Naive thymus-derived CD4-positive, alpha-beta T cell (primary cell): ENCODE measurements at regions not wholly inside any gene's neighbourhood (a gene's known extent, or its start where the extent isn't known, plus 50 kb on each side); places are given as distances from the start of the nearest gene placed in this dataset.
"Not testable (repeated sequence)": the region's sequence is repeated elsewhere in the genome, so short reads cannot be mapped to it uniquely, and the experiment has no call there.

Experiments used
- ATAC-seq: fragments of 150-1000 bp; cut with Tn5 transposase; 2 replicates; pipeline ENCODE4 v1.10.0; 2021; ENCODE audit warnings: mild to moderate bottlenecking, moderate library complexity
- CTCF ChIA-PET: fragments of 350-600 bp; sonication (Branson Sonifier 250); formaldehyde crosslinking; loops from one replicate; lab custom pipeline; 2021; ENCODE audit warnings: antibody characterized with exemption; lab: Charles Lee
- POLR2A ChIA-PET: fragments of 350-600 bp; sonication (Branson Sonifier 250); formaldehyde crosslinking; loops from one replicate; lab custom pipeline; 2021; ENCODE audit warnings: antibody characterized with exemption, inconsistent platforms; lab: Charles Lee
- DNase-seq, 9 donors: peaks; one replicate each; pipeline versions ENCODE4 v3.0.0 to v3.0.0-alpha.2; 2020 to 2022; ENCODE audit warnings: mixed read lengths in 1 of 9
- H3K27ac ChIP-seq: one replicate; pipeline ENCODE4 v1.7.0; 2013; ENCODE audit warnings: mild to moderate bottlenecking, low read depth, low read length, moderate library complexity
- H3K27me3 ChIP-seq, 2 donors: one replicate each; pipeline ENCODE4 v1.7.0; 2013; ENCODE audit warnings: low read length in 2 of 2, mild to moderate bottlenecking in 2 of 2, moderate library complexity in 2 of 2; ENCODE audit not compliant: control insufficient read depth in 2 of 2, insufficient read depth in 2 of 2
- H3K36me3 ChIP-seq, 3 experiments: 1 replicate in 2 of 3; 2 replicates in 1 of 3; pipeline ENCODE4 v1.7.0; 2013; ENCODE audit warnings: low read length in 3 of 3, mild to moderate bottlenecking in 3 of 3, moderate library complexity in 1 of 3; ENCODE audit not compliant: insufficient read depth in 3 of 3, control insufficient read depth in 2 of 3
- H3K4me1 ChIP-seq, 2 donors: one replicate each; pipeline ENCODE4 v1.7.0; 2013; ENCODE audit warnings: low read length in 2 of 2, mild to moderate bottlenecking in 2 of 2, moderate library complexity in 1 of 2; ENCODE audit not compliant: control insufficient read depth in 2 of 2, insufficient read depth in 2 of 2
- H3K4me3 ChIP-seq: 2 replicates; pipeline ENCODE4 v1.7.0; 2013; ENCODE audit warnings: mild to moderate bottlenecking, low read length
- H3K9me3 ChIP-seq, 3 experiments: 1 replicate in 2 of 3; 2 replicates in 1 of 3; pipeline ENCODE4 v1.7.0; 2013; ENCODE audit warnings: low read length in 3 of 3; ENCODE audit not compliant: control insufficient read depth in 2 of 3
- H3K27ac Mint-ChIP-seq, 9 donors: one replicate each; pipeline ENCODE4 v1.8.0; 2020 to 2022; ENCODE audit warnings: mixed read lengths in 9 of 9, mild to moderate bottlenecking in 8 of 9, moderate library complexity in 5 of 9, inconsistent platforms in 2 of 9
- H3K27me3 Mint-ChIP-seq, 5 donors: one replicate each; pipeline ENCODE4 v1.8.0; 2021 to 2022; ENCODE audit warnings: mixed read lengths in 5 of 5, mild to moderate bottlenecking in 1 of 5
- H3K36me3 Mint-ChIP-seq, 5 donors: one replicate each; pipeline ENCODE4 v1.8.0; 2020 to 2022; ENCODE audit warnings: mixed read lengths in 5 of 5, mild to moderate bottlenecking in 3 of 5, inconsistent platforms in 1 of 5
- H3K4me1 Mint-ChIP-seq, 7 donors: one replicate each; pipeline ENCODE4 v1.8.0; 2020 to 2022; ENCODE audit warnings: mixed read lengths in 7 of 7, mild to moderate bottlenecking in 3 of 7, inconsistent platforms in 1 of 7
- H3K4me3 Mint-ChIP-seq, 10 donors: one replicate each; pipeline ENCODE4 v1.8.0; 2020 to 2022; ENCODE audit warnings: mild to moderate bottlenecking in 10 of 10, mixed read lengths in 10 of 10, moderate library complexity in 6 of 10, inconsistent platforms in 2 of 10
- H3K9me3 Mint-ChIP-seq, 11 donors: one replicate each; pipeline ENCODE4 v1.8.0; 2020 to 2022; ENCODE audit warnings: mixed read lengths in 11 of 11, mild to moderate bottlenecking in 4 of 11, inconsistent platforms in 1 of 11, moderate library complexity in 1 of 11
- intact Hi-C, 2 donors: fragments of 100-400 bp; cut with micrococcal nuclease; formaldehyde crosslinking; loops; one replicate each; pipeline ENCODE4 v1.15.1; 2023

- CTCF ChIA-PET, H3K36me3 ChIP-seq, H3K27me3 Mint-ChIP-seq, H3K4me3 ChIP-seq, POLR2A ChIA-PET, H3K27ac ChIP-seq, intact Hi-C loops, H3K4me1 ChIP-seq, DNase-seq, ATAC-seq, H3K4me3 Mint-ChIP-seq, H3K27ac Mint-ChIP-seq, H3K4me1 Mint-ChIP-seq, H3K36me3 Mint-ChIP-seq, H3K9me3 ChIP-seq, H3K27me3 ChIP-seq: not testable (repeated sequence)
- H3K9me3 Mint-ChIP-seq: peaks cover 2 to 29% (median 13%) of the 10 kb centered on the region in 11 donors
These were observed 267.4 kb downstream of the ZWINT start for GRCh38 chr10:56093645-56094044.

- intact Hi-C loops: no loop called here
- Histone ChIP-seq H3K4me3 (no peak overlapping the region), H3K9me3 (no peaks in the 10 kb centered on the region), H3K27me3 (no peaks in the 10 kb centered on the region), H3K27ac (no peak overlapping the region), H3K4me1 (no peaks in the 10 kb centered on the region), H3K36me3 (no peaks in the 10 kb centered on the region)
- H3K4me3 Mint-ChIP-seq: no peak overlapping the region
- ATAC-seq: no peak
- H3K27ac Mint-ChIP-seq: no peak overlapping the region
- DNase-seq: no peak
- H3K9me3 Mint-ChIP-seq: peaks cover 2 to 35% (median 16%) of the 10 kb centered on the region in 11 donors
- peaks cover 0 to 4% (median 0%) of the 10 kb centered on the region in 5 donors for H3K36me3 Mint-ChIP-seq
- H3K27me3 Mint-ChIP-seq: no peaks in the 10 kb centered on the region
- CTCF ChIA-PET: no interaction called here
- POLR2A ChIA-PET: no interaction called here
- H3K4me1 Mint-ChIP-seq: no peaks in the 10 kb centered on the region
These were observed 269.2 kb downstream of the ZWINT start for GRCh38 chr10:56091872-56092271.

GRCh38 chr10:56090914-56091540 is 270.0 kb downstream of the ZWINT start:
- Mint-ChIP-seq H3K27me3 (no peaks in the 10 kb centered on the region), H3K36me3 (peaks cover 0 to 4% (median 0%) of the 10 kb centered on the region in 5 donors), H3K4me3 (no peak overlapping the region), H3K9me3 (peaks cover 2 to 33% (median 12%) of the 10 kb centered on the region in 11 donors), H3K4me1 (no peaks in the 10 kb centered on the region), H3K27ac (no peak overlapping the region)
- H3K4me1 ChIP-seq: no peaks in the 10 kb centered on the region
- H3K27me3 ChIP-seq: no peaks in the 10 kb centered on the region
- DNase-seq: no peak
- ChIA-PET POLR2A (no interaction called here), CTCF (no interaction called here)
- no peaks in the 10 kb centered on the region for H3K9me3 ChIP-seq
- H3K36me3 ChIP-seq: no peaks in the 10 kb centered on the region
- no peak for ATAC-seq
- intact Hi-C loops: no loop called here
- H3K27ac ChIP-seq: no peak overlapping the region
- no peak overlapping the region for H3K4me3 ChIP-seq

GRCh38 chr10:56085406-56086122 is 275.5 kb downstream of the ZWINT start:
- H3K4me3 ChIP-seq: no peak overlapping the region
- CTCF ChIA-PET: no interaction called here
- H3K9me3 ChIP-seq: no peaks in the 10 kb centered on the region
- H3K27ac Mint-ChIP-seq: no peak overlapping the region
- POLR2A ChIA-PET: no interaction called here
- no peaks in the 10 kb centered on the region for H3K4me1 ChIP-seq
- H3K27ac ChIP-seq: no peak overlapping the region
- H3K27me3 ChIP-seq: no peaks in the 10 kb centered on the region
- H3K9me3 Mint-ChIP-seq: peaks cover 0 to 36% (median 10%) of the 10 kb centered on the region in 11 donors
- H3K36me3 Mint-ChIP-seq: no peaks in the 10 kb centered on the region
- H3K4me1 Mint-ChIP-seq: no peaks in the 10 kb centered on the region
- H3K27me3 Mint-ChIP-seq: no peaks in the 10 kb centered on the region
- H3K4me3 Mint-ChIP-seq: no peak overlapping the region
- H3K36me3 ChIP-seq: no peaks in the 10 kb centered on the region
- DNase-seq (no peak), ATAC-seq (no peak)
- intact Hi-C loops: no loop called here

GRCh38 chr10:56082169-56082568 is 278.9 kb downstream of the ZWINT start:
- no peak overlapping the region for H3K27ac Mint-ChIP-seq
- no peaks in the 10 kb centered on the region for H3K27me3 Mint-ChIP-seq
- ChIA-PET CTCF (no interaction called here), POLR2A (no interaction called here)
- H3K36me3 ChIP-seq: no peaks in the 10 kb centered on the region
- H3K9me3 ChIP-seq: no peaks in the 10 kb centered on the region
- no peaks in the 10 kb centered on the region for H3K27me3 ChIP-seq
- no peak overlapping the region for H3K4me3 ChIP-seq
- H3K4me3 Mint-ChIP-seq: no peak overlapping the region
- H3K27ac ChIP-seq: no peak overlapping the region
- H3K4me1 ChIP-seq: no peaks in the 10 kb centered on the region
- peaks cover 0 to 28% (median 12%) of the 10 kb centered on the region in 11 donors for H3K9me3 Mint-ChIP-seq
- no peak for DNase-seq
- ATAC-seq: no peak
- intact Hi-C loops: no loop called here
- H3K36me3 Mint-ChIP-seq: no peaks in the 10 kb centered on the region
- no peaks in the 10 kb centered on the region for H3K4me1 Mint-ChIP-seq

GRCh38 chr10:56068473-56069263 is 292.4 kb downstream of the ZWINT start:
- CTCF ChIA-PET: no interaction called here
- Mint-ChIP-seq H3K36me3 (no peaks in the 10 kb centered on the region), H3K4me3 (no peak overlapping the region), H3K4me1 (no peaks in the 10 kb centered on the region), H3K27me3 (no peaks in the 10 kb centered on the region), H3K27ac (no peak overlapping the region), H3K9me3 (peaks cover 1 to 25% (median 6%) of the 10 kb centered on the region in 11 donors)
- H3K4me3 ChIP-seq: no peak overlapping the region
- no peaks in the 10 kb centered on the region for H3K27me3 ChIP-seq
- H3K36me3 ChIP-seq: no peaks in the 10 kb centered on the region
- ATAC-seq (no peak), DNase-seq (no peak)
- peaks cover 0 to 6% (median 0%) of the 10 kb centered on the region in 3 experiments for H3K9me3 ChIP-seq
- H3K4me1 ChIP-seq: no peaks in the 10 kb centered on the region
- intact Hi-C loops: no loop called here
- POLR2A ChIA-PET: no interaction called here
- H3K27ac ChIP-seq: no peak overlapping the region
